ENCODE measurements at regions not wholly inside any gene's neighbourhood (a gene's known extent, or its start where the extent isn't known, plus 50 kb on each side); places are given as distances from the start of the nearest gene placed in this dataset.
"Not testable (repeated sequence)": the region's sequence is repeated elsewhere in the genome, so short reads cannot be mapped to it uniquely, and the experiment has no call there.

- H3K9me2 ChIP-seq (replicated peaks; ENCODE audit: insufficient read depth): no peaks in the 10 kb centered on the region
- H2AFZ ChIP-seq: no peak overlapping the region
- H3K4me1 ChIP-seq (ENCODE audit: insufficient read depth): no peaks in the 10 kb centered on the region
- no peak overlapping the region for H3K4me2 ChIP-seq
- H3K27ac ChIP-seq: no peak overlapping the region
- no peaks in the 10 kb centered on the region for H3K79me2 ChIP-seq
- H3K4me3 ChIP-seq: no peak overlapping the region
- H3K27me3 ChIP-seq: no peaks in the 10 kb centered on the region
- TF ChIP-seq EZH2phosphoT487 (IDR thresholded peaks at IDR 0.05; ENCODE audit: low read depth, severe bottlenecking, unreplicated experiment): no peak
- no peak for TF ChIP-seq EZH2 (IDR thresholded peaks at IDR 0.05; ENCODE audit: borderline replicate concordance)
- no peak for TF ChIP-seq CTCF (IDR thresholded peaks at IDR 0.05; ENCODE audit: poor library complexity)
- H3K9me3 ChIP-seq (ENCODE audit: low read depth): no peaks in the 10 kb centered on the region
- H4K20me1 ChIP-seq (ENCODE audit: insufficient read depth, poor library complexity, severe bottlenecking): no peaks in the 10 kb centered on the region
- no peaks in the 10 kb centered on the region for H3K36me3 ChIP-seq (replicated peaks; ENCODE audit: insufficient read depth, low read depth)
- no peak for DNase-seq (ENCODE audit: low spot score)
Measured at GRCh38 chr17:70599198-70599597, 429.9 kb downstream of the KCNJ2 start.

GRCh38 chr17:70599945-70600344 is 430.6 kb downstream of the KCNJ2 start:
- H3K9me2 ChIP-seq (replicated peaks; ENCODE audit: insufficient read depth); DNase-seq (ENCODE audit: low spot score); H3K4me1 ChIP-seq (ENCODE audit: insufficient read depth); H3K27ac ChIP-seq; H2AFZ ChIP-seq; H3K79me2 ChIP-seq; H3K27me3 ChIP-seq; H3K4me2 ChIP-seq; H4K20me1 ChIP-seq (ENCODE audit: insufficient read depth, poor library complexity, severe bottlenecking); H3K36me3 ChIP-seq (replicated peaks; ENCODE audit: insufficient read depth, low read depth); H3K9me3 ChIP-seq (ENCODE audit: low read depth); H3K4me3 ChIP-seq: not testable (repeated sequence)
- 100% methylated on average over 3 of the region's 3 CpGs for WGBS (ENCODE audit: low lambda C conversion rate, missing lambda C conversion rate)

- Histone ChIP-seq H3K4me1 (ENCODE audit: insufficient read depth) (no peaks in the 10 kb centered on the region), H3K79me2 (no peaks in the 10 kb centered on the region), H3K9me2 (replicated peaks; ENCODE audit: insufficient read depth) (no peaks in the 10 kb centered on the region), H3K36me3 (replicated peaks; ENCODE audit: insufficient read depth, low read depth) (no peaks in the 10 kb centered on the region), H2AFZ (no peak overlapping the region), H3K27ac (no peak overlapping the region), H3K9me3 (ENCODE audit: low read depth) (no peaks in the 10 kb centered on the region), H3K27me3 (no peaks in the 10 kb centered on the region), H3K4me2 (no peak overlapping the region), H3K4me3 (no peak overlapping the region), H4K20me1 (ENCODE audit: insufficient read depth, poor library complexity, severe bottlenecking) (no peaks in the 10 kb centered on the region)
- DNase-seq (ENCODE audit: low spot score): no peak
- TF ChIP-seq EZH2phosphoT487 (IDR thresholded peaks at IDR 0.05; ENCODE audit: low read depth, severe bottlenecking, unreplicated experiment) (no peak), CTCF (IDR thresholded peaks at IDR 0.05; ENCODE audit: poor library complexity) (no peak), EZH2 (IDR thresholded peaks at IDR 0.05; ENCODE audit: borderline replicate concordance) (no peak)
- WGBS (ENCODE audit: low lambda C conversion rate, missing lambda C conversion rate): 90% methylated on average over 4 of the region's 4 CpGs
Measured at GRCh38 chr17:70603226-70603625, 433.9 kb downstream of the KCNJ2 start.

DNA sequence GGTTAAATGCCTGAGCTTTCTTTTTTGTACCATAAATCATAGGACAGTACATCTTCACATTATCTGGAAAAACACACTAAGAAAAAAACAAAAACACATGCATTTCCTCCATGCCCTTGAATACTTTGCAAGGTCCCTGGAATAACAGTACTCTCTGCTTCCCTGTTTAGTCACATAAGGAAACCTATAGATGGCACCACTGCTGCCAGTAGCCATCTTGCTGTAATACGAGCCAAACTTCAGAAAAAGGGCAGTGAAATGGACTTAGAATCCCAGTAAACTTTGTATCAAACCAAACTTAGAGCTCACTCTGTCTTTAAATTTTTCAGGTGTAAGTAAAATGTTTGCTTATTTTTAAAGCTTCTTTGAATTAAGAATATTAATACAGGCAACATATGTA is 435.5 kb downstream of the KCNJ2 start:
- Histone ChIP-seq H3K4me2 (no peak overlapping the region), H3K79me2 (no peaks in the 10 kb centered on the region), H3K36me3 (replicated peaks; ENCODE audit: insufficient read depth, low read depth) (no peaks in the 10 kb centered on the region), H3K4me1 (ENCODE audit: insufficient read depth) (no peaks in the 10 kb centered on the region), H4K20me1 (ENCODE audit: insufficient read depth, poor library complexity, severe bottlenecking) (no peaks in the 10 kb centered on the region), H2AFZ (no peak overlapping the region), H3K4me3 (no peak overlapping the region), H3K27ac (no peak overlapping the region), H3K9me3 (ENCODE audit: low read depth) (no peaks in the 10 kb centered on the region), H3K9me2 (replicated peaks; ENCODE audit: insufficient read depth) (no peaks in the 10 kb centered on the region), H3K27me3 (no peaks in the 10 kb centered on the region)
- no peak for DNase-seq (ENCODE audit: low spot score)
- TF ChIP-seq CTCF (IDR thresholded peaks at IDR 0.05; ENCODE audit: poor library complexity) (no peak), EZH2phosphoT487 (IDR thresholded peaks at IDR 0.05; ENCODE audit: low read depth, severe bottlenecking, unreplicated experiment) (no peak), EZH2 (IDR thresholded peaks at IDR 0.05; ENCODE audit: borderline replicate concordance) (no peak)
- WGBS (ENCODE audit: low lambda C conversion rate, missing lambda C conversion rate): 60% methylated on average over 1 of the region's 1 CpG

Measured in hepatocyte (in vitro differentiated cells).